ENCODE measurements at regions not wholly inside any gene's neighbourhood (a gene's known extent, or its start where the extent isn't known, plus 50 kb on each side); places are given as distances from the start of the nearest gene placed in this dataset.

DNA sequence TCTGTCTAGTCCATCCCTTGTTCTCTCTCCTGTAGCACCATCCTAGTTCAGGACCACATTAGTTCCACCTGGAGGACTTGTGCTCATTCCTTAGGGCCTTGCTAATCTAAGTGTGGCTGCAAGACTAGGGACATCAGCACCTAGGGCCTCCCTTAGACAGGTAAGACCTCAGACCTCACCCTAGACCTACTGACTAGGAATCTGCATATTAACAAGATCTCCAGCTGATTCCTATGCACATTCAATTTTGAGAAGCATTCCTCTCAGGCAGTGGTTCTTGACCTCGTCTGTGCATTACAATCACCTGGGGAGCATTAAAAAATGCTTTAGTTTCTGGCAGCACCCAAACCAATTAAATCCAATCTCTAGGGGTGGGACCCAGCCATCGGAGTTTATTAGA, 238.4 kb upstream of the RGMA start:
- H3K9me3 ChIP-seq: no peaks in the 10 kb centered on the region; the same call in 1 of the 2 replicates
- ChIA-PET POLR2A (no interaction called here), CTCF (interaction anchor here (1.3 kb wide), 1 partner anchor 792 kb away, joined by 4 read pairs; no protein-coding TSS in a partner anchor)
- no peak overlapping the region for H3K4me2 ChIP-seq
- no peak overlapping the region for H3K27ac ChIP-seq (ENCODE audit: low read depth in 2 of 2, low read length in 1 of 2)
- H3K9me2 ChIP-seq: no peaks in the 10 kb centered on the region
- no peak for DNase-seq
- H3K4me3 ChIP-seq (ENCODE audit: low read depth in 2 of 2, low read length in 1 of 2): no peak overlapping the region
- H3K36me3 ChIP-seq (replicated peaks in 1 of 2; ENCODE audit: control insufficient read depth in 1 of 2, insufficient read depth in 2 of 2, low read length in 1 of 2): no peaks in the 10 kb centered on the region
- 23% methylated on average over 2 of the region's 2 CpGs for WGBS (ENCODE audit: low lambda C conversion rate)
- H3K4me1 ChIP-seq (ENCODE audit: control insufficient read depth in 1 of 2, insufficient read depth in 2 of 2, low read depth in 1 of 2, low read length in 1 of 2): peaks cover 0 to 13% of the 10 kb centered on the region in 2 experiments; a peak in 2 of 4 replicates
- H4K20me1 ChIP-seq (ENCODE audit: insufficient read depth): no peaks in the 10 kb centered on the region
- TF ChIP-seq, protein P1, sequence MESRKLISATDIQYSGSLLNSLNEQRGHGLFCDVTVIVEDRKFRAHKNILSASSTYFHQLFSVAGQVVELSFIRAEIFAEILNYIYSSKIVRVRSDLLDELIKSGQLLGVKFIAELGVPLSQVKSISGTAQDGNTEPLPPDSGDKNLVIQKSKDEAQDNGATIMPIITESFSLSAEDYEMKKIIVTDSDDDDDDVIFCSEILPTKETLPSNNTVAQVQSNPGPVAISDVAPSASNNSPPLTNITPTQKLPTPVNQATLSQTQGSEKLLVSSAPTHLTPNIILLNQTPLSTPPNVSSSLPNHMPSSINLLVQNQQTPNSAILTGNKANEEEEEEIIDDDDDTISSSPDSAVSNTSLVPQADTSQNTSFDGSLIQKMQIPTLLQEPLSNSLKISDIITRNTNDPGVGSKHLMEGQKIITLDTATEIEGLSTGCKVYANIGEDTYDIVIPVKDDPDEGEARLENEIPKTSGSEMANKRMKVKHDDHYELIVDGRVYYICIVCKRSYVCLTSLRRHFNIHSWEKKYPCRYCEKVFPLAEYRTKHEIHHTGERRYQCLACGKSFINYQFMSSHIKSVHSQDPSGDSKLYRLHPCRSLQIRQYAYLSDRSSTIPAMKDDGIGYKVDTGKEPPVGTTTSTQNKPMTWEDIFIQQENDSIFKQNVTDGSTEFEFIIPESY (IDR thresholded peaks at IDR 0.05; ENCODE audit: borderline replicate concordance, low read depth): no peak
- no peak for TF ChIP-seq FOXM1 (IDR thresholded peaks at IDR 0.05; ENCODE audit: low read depth)
- TF ChIP-seq RAD21 (IDR thresholded peaks at IDR 0.05; ENCODE audit: low read length): no peak
- TF ChIP-seq JUND (IDR thresholded peaks at IDR 0.05): no peak
- TF ChIP-seq, protein P2, sequence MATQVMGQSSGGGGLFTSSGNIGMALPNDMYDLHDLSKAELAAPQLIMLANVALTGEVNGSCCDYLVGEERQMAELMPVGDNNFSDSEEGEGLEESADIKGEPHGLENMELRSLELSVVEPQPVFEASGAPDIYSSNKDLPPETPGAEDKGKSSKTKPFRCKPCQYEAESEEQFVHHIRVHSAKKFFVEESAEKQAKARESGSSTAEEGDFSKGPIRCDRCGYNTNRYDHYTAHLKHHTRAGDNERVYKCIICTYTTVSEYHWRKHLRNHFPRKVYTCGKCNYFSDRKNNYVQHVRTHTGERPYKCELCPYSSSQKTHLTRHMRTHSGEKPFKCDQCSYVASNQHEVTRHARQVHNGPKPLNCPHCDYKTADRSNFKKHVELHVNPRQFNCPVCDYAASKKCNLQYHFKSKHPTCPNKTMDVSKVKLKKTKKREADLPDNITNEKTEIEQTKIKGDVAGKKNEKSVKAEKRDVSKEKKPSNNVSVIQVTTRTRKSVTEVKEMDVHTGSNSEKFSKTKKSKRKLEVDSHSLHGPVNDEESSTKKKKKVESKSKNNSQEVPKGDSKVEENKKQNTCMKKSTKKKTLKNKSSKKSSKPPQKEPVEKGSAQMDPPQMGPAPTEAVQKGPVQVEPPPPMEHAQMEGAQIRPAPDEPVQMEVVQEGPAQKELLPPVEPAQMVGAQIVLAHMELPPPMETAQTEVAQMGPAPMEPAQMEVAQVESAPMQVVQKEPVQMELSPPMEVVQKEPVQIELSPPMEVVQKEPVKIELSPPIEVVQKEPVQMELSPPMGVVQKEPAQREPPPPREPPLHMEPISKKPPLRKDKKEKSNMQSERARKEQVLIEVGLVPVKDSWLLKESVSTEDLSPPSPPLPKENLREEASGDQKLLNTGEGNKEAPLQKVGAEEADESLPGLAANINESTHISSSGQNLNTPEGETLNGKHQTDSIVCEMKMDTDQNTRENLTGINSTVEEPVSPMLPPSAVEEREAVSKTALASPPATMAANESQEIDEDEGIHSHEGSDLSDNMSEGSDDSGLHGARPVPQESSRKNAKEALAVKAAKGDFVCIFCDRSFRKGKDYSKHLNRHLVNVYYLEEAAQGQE (IDR thresholded peaks at IDR 0.05; ENCODE audit: low read depth, low read length): no peak
- TF ChIP-seq TCF12 (IDR thresholded peaks at IDR 0.05): no peak
- no peak for TF ChIP-seq RXRA (IDR thresholded peaks at IDR 0.05; ENCODE audit: borderline replicate concordance, low read depth)
- no peak for TF ChIP-seq GATA2 (CRISPR knock-in tag; IDR thresholded peaks at IDR 0.05)
- TF ChIP-seq ELF1 (IDR thresholded peaks at IDR 0.05): no peak
- TF ChIP-seq, protein P3, sequence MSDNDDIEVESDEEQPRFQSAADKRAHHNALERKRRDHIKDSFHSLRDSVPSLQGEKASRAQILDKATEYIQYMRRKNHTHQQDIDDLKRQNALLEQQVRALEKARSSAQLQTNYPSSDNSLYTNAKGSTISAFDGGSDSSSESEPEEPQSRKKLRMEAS (IDR thresholded peaks at IDR 0.05; ENCODE audit: low read depth): no peak
- TF ChIP-seq YY1 (IDR thresholded peaks at IDR 0.05; ENCODE audit: low read depth): no peak
- no peak for TF ChIP-seq TEAD4 (IDR thresholded peaks at IDR 0.05; ENCODE audit: borderline replicate concordance, insufficient read depth)
- TF ChIP-seq, protein P4, sequence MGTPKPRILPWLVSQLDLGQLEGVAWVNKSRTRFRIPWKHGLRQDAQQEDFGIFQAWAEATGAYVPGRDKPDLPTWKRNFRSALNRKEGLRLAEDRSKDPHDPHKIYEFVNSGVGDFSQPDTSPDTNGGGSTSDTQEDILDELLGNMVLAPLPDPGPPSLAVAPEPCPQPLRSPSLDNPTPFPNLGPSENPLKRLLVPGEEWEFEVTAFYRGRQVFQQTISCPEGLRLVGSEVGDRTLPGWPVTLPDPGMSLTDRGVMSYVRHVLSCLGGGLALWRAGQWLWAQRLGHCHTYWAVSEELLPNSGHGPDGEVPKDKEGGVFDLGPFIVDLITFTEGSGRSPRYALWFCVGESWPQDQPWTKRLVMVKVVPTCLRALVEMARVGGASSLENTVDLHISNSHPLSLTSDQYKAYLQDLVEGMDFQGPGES (IDR thresholded peaks at IDR 0.05; ENCODE audit: low read depth, low read length): no peak
- TF ChIP-seq, protein P5, sequence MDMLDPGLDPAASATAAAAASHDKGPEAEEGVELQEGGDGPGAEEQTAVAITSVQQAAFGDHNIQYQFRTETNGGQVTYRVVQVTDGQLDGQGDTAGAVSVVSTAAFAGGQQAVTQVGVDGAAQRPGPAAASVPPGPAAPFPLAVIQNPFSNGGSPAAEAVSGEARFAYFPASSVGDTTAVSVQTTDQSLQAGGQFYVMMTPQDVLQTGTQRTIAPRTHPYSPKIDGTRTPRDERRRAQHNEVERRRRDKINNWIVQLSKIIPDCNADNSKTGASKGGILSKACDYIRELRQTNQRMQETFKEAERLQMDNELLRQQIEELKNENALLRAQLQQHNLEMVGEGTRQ (IDR thresholded peaks at IDR 0.05; ENCODE audit: borderline replicate concordance, low read depth, low read length): no peak
- TF ChIP-seq GABPA (IDR thresholded peaks at IDR 0.05; ENCODE audit: low read depth): no peak
- no peak for TF ChIP-seq RFX5 (IDR thresholded peaks at IDR 0.05; ENCODE audit: low read length)
- no peak for TF ChIP-seq TAF1 (IDR thresholded peaks at IDR 0.05; ENCODE audit: borderline replicate concordance, low read depth, low read length)
- TF ChIP-seq, protein P6, sequence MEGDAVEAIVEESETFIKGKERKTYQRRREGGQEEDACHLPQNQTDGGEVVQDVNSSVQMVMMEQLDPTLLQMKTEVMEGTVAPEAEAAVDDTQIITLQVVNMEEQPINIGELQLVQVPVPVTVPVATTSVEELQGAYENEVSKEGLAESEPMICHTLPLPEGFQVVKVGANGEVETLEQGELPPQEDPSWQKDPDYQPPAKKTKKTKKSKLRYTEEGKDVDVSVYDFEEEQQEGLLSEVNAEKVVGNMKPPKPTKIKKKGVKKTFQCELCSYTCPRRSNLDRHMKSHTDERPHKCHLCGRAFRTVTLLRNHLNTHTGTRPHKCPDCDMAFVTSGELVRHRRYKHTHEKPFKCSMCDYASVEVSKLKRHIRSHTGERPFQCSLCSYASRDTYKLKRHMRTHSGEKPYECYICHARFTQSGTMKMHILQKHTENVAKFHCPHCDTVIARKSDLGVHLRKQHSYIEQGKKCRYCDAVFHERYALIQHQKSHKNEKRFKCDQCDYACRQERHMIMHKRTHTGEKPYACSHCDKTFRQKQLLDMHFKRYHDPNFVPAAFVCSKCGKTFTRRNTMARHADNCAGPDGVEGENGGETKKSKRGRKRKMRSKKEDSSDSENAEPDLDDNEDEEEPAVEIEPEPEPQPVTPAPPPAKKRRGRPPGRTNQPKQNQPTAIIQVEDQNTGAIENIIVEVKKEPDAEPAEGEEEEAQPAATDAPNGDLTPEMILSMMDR (IDR thresholded peaks at IDR 0.05): no peak
- TF ChIP-seq, protein P7, sequence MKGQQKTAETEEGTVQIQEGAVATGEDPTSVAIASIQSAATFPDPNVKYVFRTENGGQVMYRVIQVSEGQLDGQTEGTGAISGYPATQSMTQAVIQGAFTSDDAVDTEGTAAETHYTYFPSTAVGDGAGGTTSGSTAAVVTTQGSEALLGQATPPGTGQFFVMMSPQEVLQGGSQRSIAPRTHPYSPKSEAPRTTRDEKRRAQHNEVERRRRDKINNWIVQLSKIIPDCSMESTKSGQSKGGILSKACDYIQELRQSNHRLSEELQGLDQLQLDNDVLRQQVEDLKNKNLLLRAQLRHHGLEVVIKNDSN (IDR thresholded peaks at IDR 0.05; ENCODE audit: borderline replicate concordance, low read depth): no peak
- no peak for TF ChIP-seq NFIC (IDR thresholded peaks at IDR 0.05; ENCODE audit: borderline replicate concordance)
- H3F3A ChIP-seq (replicated peaks; ENCODE audit: insufficient read depth): no peaks in the 10 kb centered on the region
- no peak overlapping the region for H2AFZ ChIP-seq (ENCODE audit: low read depth)
- no peak overlapping the region for H3K9ac ChIP-seq
- no peaks in the 10 kb centered on the region for H3K27me3 ChIP-seq (ENCODE audit: insufficient read depth)
- H3K79me2 ChIP-seq (ENCODE audit: insufficient read depth): no peaks in the 10 kb centered on the region

All from SK-N-SH (cell line).